ENCODE measurements at regions not wholly inside any gene's neighbourhood (a gene's known extent, or its start where the extent isn't known, plus 50 kb on each side); places are given as distances from the start of the nearest gene placed in this dataset.

DNA sequence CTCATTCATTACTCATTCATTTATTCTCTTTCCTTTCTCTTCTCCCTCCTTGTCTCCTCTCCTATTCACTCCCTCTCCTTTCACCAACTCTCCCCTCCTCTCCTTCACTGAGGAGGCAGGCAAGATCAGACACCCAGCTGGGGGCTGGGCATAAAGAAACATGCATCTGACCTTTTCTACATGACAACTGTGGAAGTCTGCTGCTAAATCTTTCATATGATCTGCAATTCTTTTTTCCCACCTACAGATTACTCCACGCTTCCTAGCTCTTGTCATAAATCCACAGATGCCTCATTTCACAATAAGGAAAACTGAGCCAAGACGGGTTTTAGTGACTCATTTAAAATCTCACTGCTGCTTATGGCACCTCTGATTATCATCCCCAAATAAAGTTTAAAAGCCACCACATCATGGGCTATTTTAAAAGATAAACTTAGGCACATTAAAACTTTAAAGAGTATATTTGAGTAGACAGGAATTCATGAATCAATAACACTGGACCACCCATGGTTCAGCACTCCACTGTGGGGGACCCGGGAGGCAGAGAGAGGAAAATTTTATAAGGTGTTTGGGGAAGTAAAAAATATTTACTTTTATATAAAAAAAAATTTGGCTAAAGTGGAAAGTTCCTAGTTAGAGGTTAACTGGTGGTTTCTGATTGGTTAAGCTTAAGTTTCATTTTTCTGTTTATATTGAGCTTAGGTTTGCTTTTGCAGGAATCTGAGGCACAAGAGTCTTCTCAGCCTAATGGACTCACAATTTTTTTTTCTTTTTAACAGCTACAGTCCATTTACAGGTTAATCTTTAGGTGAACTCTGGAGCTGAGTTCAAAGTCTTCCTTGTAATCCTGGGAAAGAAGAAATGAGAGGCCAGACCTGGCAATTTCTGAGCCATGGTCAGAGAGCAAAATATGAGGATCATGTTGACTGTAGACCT lies 55.8 kb upstream of the DNAH14 start:
- DNase-seq (ENCODE audit: low read depth in 2 of 2) = peak; percentile 74 to 77
- no peak for TF ChIP-seq EZH2 (IDR thresholded peaks at IDR 0.05; ENCODE audit: low read length, missing control alignments)
- TF ChIP-seq, protein P1, sequence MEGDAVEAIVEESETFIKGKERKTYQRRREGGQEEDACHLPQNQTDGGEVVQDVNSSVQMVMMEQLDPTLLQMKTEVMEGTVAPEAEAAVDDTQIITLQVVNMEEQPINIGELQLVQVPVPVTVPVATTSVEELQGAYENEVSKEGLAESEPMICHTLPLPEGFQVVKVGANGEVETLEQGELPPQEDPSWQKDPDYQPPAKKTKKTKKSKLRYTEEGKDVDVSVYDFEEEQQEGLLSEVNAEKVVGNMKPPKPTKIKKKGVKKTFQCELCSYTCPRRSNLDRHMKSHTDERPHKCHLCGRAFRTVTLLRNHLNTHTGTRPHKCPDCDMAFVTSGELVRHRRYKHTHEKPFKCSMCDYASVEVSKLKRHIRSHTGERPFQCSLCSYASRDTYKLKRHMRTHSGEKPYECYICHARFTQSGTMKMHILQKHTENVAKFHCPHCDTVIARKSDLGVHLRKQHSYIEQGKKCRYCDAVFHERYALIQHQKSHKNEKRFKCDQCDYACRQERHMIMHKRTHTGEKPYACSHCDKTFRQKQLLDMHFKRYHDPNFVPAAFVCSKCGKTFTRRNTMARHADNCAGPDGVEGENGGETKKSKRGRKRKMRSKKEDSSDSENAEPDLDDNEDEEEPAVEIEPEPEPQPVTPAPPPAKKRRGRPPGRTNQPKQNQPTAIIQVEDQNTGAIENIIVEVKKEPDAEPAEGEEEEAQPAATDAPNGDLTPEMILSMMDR (conservative IDR thresholded peaks at IDR 0.05 in 1 of 2, IDR thresholded peaks at IDR 0.05 in 1 of 2; ENCODE audit: low read depth in 1 of 2, low read length in 2 of 2) = no peak
- Histone ChIP-seq H3K27me3 (ENCODE audit: control insufficient read depth, insufficient read depth, low read length) (peaks cover 2% of the 10 kb centered on the region), H3K4me2 (ENCODE audit: extremely low read depth, insufficient read depth, low read length) (no peak overlapping the region), H3K27ac (ENCODE audit: insufficient read depth, low read length) (no peak overlapping the region), H3K36me3 (ENCODE audit: control insufficient read depth, insufficient read depth, low read length) (no peaks in the 10 kb centered on the region), H3K79me2 (ENCODE audit: control insufficient read depth, insufficient read depth, low read length) (no peaks in the 10 kb centered on the region), H4K20me1 (ENCODE audit: control insufficient read depth, extremely low read depth, insufficient read depth, low read length) (no peaks in the 10 kb centered on the region), H3K4me3 (replicated peaks in 1 of 4; ENCODE audit: control extremely low read depth in 1 of 4, insufficient read depth in 1 of 4, low read depth in 3 of 4, low read length in 4 of 4) (no peak overlapping the region), H2AFZ (ENCODE audit: low read length) (no peak overlapping the region), H3K9me3 (ENCODE audit: control insufficient read depth, insufficient read depth, low read depth, low read length) (no peaks in the 10 kb centered on the region), H3K9ac (ENCODE audit: insufficient read depth, low read length) (no peak overlapping the region), H3K4me1 (ENCODE audit: control insufficient read depth, extremely low read depth, insufficient read depth, low read length) (no peaks in the 10 kb centered on the region)

DNA sequence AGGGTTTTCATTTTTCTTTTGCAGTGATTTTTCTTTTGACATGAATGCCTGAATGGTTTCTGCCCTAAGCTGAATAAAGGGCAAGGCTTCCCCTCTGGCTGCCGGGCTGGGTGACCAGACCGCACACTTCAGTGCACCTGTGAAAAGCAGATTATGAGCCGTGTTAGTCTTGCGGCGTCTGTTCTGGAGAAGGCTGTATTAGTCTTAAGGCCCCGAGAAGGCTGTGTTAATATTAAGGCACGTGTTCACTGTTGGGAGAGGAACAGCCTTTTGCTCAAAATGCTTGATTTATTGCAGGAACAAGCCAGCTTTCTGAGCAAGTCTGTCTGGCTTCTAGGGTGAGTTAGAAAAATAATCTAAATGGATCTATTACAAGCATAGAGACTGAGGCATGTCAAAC lies 54.7 kb upstream of the DNAH14 start:
- no peak for TF ChIP-seq EZH2 (IDR thresholded peaks at IDR 0.05; ENCODE audit: low read length, missing control alignments)
- TF ChIP-seq, protein P1 (conservative IDR thresholded peaks at IDR 0.05 in 1 of 2, IDR thresholded peaks at IDR 0.05 in 1 of 2; ENCODE audit: low read depth in 1 of 2, low read length in 2 of 2) = no peak
- no peak overlapping the region for H2AFZ ChIP-seq (ENCODE audit: low read length)
- no peaks in the 10 kb centered on the region for H3K9me3 ChIP-seq (ENCODE audit: control insufficient read depth, insufficient read depth, low read depth, low read length)

DNA sequence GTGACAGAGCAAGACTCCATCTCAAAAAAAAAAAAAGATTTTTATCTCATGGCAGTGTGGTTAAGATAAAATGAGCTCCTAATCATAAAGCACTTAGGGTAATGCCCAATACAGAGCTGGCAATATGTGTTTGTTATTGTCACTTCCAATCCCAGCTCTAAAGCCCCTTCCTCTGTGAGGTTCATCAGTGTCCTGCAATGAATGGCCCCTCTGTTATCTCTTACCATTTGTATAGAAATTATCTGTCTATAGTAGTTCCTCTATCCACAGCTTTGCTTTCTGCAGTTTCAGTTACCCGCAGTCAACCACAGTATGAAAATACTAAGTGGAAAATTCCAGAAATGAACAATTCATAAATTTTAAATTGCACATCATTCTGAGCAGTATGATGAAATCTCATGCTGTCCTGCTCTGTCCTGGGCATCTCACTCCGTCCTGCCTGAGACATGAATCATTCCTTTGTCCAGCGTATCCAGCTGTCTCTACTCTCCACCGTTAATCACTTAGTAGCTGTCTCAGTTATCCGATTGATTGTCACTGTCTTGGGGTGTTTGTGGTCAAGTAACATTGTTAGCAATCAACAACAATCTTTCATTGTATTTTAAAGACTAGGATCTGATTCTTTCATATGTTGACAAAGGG lies 50.2 kb upstream of the DNAH14 start:
- Histone ChIP-seq H4K20me1 (ENCODE audit: control insufficient read depth, extremely low read depth, insufficient read depth, low read length) (no peaks in the 10 kb centered on the region), H3K36me3 (ENCODE audit: control insufficient read depth, insufficient read depth, low read length) (no peaks in the 10 kb centered on the region), H3K4me3 (replicated peaks in 1 of 4; ENCODE audit: control extremely low read depth in 1 of 4, insufficient read depth in 1 of 4, low read depth in 3 of 4, low read length in 4 of 4) (no peak overlapping the region), H3K79me2 (ENCODE audit: control insufficient read depth, insufficient read depth, low read length) (no peaks in the 10 kb centered on the region), H3K27me3 (ENCODE audit: control insufficient read depth, insufficient read depth, low read length) (peaks cover 5% of the 10 kb centered on the region), H3K4me1 (ENCODE audit: control insufficient read depth, extremely low read depth, insufficient read depth, low read length) (no peaks in the 10 kb centered on the region), H3K9me3 (ENCODE audit: control insufficient read depth, insufficient read depth, low read depth, low read length) (no peaks in the 10 kb centered on the region), H3K4me2 (ENCODE audit: extremely low read depth, insufficient read depth, low read length) (no peak overlapping the region), H3K9ac (ENCODE audit: insufficient read depth, low read length) (no peak overlapping the region), H2AFZ (ENCODE audit: low read length) (no peak overlapping the region), H3K27ac (ENCODE audit: insufficient read depth, low read length) (no peak overlapping the region)
- no peak for TF ChIP-seq EZH2 (IDR thresholded peaks at IDR 0.05; ENCODE audit: low read length, missing control alignments)
- TF ChIP-seq, protein P1 (conservative IDR thresholded peaks at IDR 0.05 in 1 of 2, IDR thresholded peaks at IDR 0.05 in 1 of 2; ENCODE audit: low read depth in 1 of 2, low read length in 2 of 2) = no peak
- DNase-seq (ENCODE audit: low read depth in 2 of 2) = peak; percentile 61 to 73

More for the DNA sequence above, 54.7 kb upstream of the DNAH14 start:
- peak in 1 of 2 donors; percentile 35 for DNase-seq (ENCODE audit: low read depth in 2 of 2)
- no peaks in the 10 kb centered on the region for H3K4me1 ChIP-seq (ENCODE audit: control insufficient read depth, extremely low read depth, insufficient read depth, low read length)
- H3K9ac ChIP-seq (ENCODE audit: insufficient read depth, low read length) = no peak overlapping the region
- no peaks in the 10 kb centered on the region for H4K20me1 ChIP-seq (ENCODE audit: control insufficient read depth, extremely low read depth, insufficient read depth, low read length)
- H3K4me2 ChIP-seq (ENCODE audit: extremely low read depth, insufficient read depth, low read length) = no peak overlapping the region
- H3K36me3 ChIP-seq (ENCODE audit: control insufficient read depth, insufficient read depth, low read length) = no peaks in the 10 kb centered on the region
- H3K4me3 ChIP-seq (replicated peaks in 1 of 4; ENCODE audit: control extremely low read depth in 1 of 4, insufficient read depth in 1 of 4, low read depth in 3 of 4, low read length in 4 of 4) = no peak overlapping the region
- no peak overlapping the region for H3K27ac ChIP-seq (ENCODE audit: insufficient read depth, low read length)
- H3K27me3 ChIP-seq (ENCODE audit: control insufficient read depth, insufficient read depth, low read length) = peaks cover 2% of the 10 kb centered on the region
- H3K79me2 ChIP-seq (ENCODE audit: control insufficient read depth, insufficient read depth, low read length) = no peaks in the 10 kb centered on the region

All from fibroblast of lung (primary cell).